ENCODE measurements at regions not wholly inside any gene's neighbourhood (a gene's known extent, or its start where the extent isn't known, plus 50 kb on each side); places are given as distances from the start of the nearest gene placed in this dataset.

DNA sequence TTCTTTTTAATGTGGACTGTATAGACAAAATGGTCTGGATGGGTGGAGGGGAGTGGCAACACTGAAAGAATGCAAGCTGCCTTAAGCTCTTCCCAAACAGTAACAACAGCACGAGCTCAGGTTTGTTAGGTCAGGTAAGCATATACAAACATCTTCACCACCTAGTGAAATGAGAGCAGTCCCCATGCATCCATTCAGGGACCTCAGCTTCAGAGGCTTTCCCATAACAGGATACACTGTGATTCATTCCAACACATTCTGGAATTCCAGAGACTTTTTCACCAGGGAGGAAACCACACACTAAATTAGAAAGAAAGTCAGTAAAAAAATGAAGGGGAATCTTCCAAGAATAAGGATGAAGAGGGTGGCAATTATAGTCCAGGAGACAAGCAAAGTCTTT is 50.4 kb upstream of the BZW1 start:
- TF ChIP-seq NANOG (IDR thresholded peaks at IDR 0.05; ENCODE audit: insufficient read depth, low read depth, low read length, poor library complexity, severe bottlenecking), result no peak
- no peak for TF ChIP-seq ZNF274 (IDR thresholded peaks at IDR 0.05; ENCODE audit: borderline replicate concordance, extremely low read depth, low read length)
- TF ChIP-seq, protein P1, sequence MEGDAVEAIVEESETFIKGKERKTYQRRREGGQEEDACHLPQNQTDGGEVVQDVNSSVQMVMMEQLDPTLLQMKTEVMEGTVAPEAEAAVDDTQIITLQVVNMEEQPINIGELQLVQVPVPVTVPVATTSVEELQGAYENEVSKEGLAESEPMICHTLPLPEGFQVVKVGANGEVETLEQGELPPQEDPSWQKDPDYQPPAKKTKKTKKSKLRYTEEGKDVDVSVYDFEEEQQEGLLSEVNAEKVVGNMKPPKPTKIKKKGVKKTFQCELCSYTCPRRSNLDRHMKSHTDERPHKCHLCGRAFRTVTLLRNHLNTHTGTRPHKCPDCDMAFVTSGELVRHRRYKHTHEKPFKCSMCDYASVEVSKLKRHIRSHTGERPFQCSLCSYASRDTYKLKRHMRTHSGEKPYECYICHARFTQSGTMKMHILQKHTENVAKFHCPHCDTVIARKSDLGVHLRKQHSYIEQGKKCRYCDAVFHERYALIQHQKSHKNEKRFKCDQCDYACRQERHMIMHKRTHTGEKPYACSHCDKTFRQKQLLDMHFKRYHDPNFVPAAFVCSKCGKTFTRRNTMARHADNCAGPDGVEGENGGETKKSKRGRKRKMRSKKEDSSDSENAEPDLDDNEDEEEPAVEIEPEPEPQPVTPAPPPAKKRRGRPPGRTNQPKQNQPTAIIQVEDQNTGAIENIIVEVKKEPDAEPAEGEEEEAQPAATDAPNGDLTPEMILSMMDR (IDR thresholded peaks at IDR 0.05; ENCODE audit: control extremely low read depth in 1 of 3, insufficient read depth in 1 of 3, low read depth in 1 of 3, low read length in 3 of 3), result no peak
- TF ChIP-seq SP1 (IDR thresholded peaks at IDR 0.05; ENCODE audit: low read depth, low read length), result no peak
- no peak for TF ChIP-seq TAF1 (IDR thresholded peaks at IDR 0.05; ENCODE audit: low read depth, low read length)
- TF ChIP-seq NRF1 (IDR thresholded peaks at IDR 0.05; ENCODE audit: low read depth, low read length), result no peak
- no peak for TF ChIP-seq POLR2AphosphoS5 (IDR thresholded peaks at IDR 0.05; ENCODE audit: low read depth, low read length)
- TF ChIP-seq RAD21 (IDR thresholded peaks at IDR 0.05 in 1 of 2, conservative IDR thresholded peaks at IDR 0.05 in 1 of 2; ENCODE audit: low read depth in 2 of 2, low read length in 2 of 2), result no peak
- no peak for TF ChIP-seq RXRA (IDR thresholded peaks at IDR 0.05; ENCODE audit: insufficient read depth, low read depth, low read length)
- TF ChIP-seq JUND (IDR thresholded peaks at IDR 0.05; ENCODE audit: low read length), result no peak
- TF ChIP-seq CBX8 (IDR thresholded peaks at IDR 0.05; ENCODE audit: borderline replicate concordance, low read depth, low read length), result no peak
- TF ChIP-seq EGR1 (IDR thresholded peaks at IDR 0.05; ENCODE audit: borderline replicate concordance, low read depth, low read length), result no peak
